ENCODE measurements at regions not wholly inside any gene's neighbourhood (a gene's known extent, or its start where the extent isn't known, plus 50 kb on each side); places are given as distances from the start of the nearest gene placed in this dataset.

DNA sequence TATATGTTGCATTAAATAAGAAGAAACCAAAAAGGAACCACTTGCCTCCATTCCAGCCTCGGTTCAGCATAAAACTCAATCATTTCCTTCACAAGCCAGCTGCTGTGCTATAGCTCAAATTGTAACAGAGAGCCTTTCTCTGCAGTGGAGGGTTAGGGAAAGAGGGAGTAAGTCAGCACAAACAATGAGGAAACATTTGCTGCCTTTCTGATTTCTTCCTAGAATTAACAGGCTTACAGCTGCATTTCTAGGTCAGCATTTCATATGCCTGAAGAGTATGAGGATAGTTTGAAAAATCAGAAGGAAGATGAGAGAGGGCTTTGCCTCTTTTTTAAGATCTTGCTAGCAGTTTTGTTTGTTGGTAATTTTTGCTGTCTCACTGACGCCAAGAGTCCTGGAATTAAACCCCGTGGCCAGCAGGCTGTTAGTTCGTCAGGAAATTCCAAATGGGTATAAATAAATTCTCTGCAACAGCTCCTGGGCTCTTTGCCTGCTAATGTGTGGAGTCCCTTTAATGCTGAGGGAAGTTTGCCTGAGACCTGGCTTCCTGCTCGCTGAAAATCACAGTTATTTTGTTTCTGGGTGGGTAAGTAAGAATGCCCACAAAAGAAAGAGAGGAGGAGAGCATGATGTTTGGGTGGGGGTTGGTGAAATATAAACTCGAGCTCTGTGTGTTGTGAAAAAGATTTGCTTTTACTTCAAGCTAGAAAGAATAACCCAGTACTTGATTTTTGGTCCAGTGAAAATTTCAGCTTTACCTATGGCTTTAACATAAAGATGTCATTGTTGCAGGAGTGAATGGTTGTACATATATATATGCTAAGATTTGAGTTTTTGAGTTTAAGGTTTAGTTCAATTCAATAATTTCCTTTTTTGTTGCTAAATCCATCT lies 148.1 kb upstream of the DMRT1 start:
- H3K27ac ChIP-seq (ENCODE audit: low read depth, low read length): peak overlapping the region; percentile 93
- H3K9ac ChIP-seq (ENCODE audit: low read length): peak overlapping the region; percentile 4
- H3K4me3 ChIP-seq (ENCODE audit: low read length): peak overlapping the region; percentile 36
- H3K4me1 ChIP-seq (ENCODE audit: control insufficient read depth, insufficient read depth, low read length): peaks cover 52% of the 10 kb centered on the region
- H3K27me3 ChIP-seq (ENCODE audit: control insufficient read depth, insufficient read depth, low read length): no peaks in the 10 kb centered on the region
- no peaks in the 10 kb centered on the region for H3K36me3 ChIP-seq (ENCODE audit: control insufficient read depth, insufficient read depth, low read length)

DNA sequence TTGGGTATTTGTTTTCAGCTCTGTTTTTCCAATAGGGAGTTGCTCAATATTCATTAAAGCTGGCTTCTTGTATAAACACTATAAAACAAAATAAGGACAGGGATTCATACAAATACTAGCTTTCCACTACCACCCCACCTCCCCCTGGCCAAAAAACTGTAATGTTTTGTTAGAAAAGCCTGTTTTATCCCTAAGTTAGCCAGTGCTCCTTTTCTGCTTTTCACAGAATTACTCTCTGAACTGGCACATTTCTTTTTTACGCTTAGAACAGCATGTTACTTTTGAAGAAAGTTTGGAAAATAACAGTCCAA lies 147.4 kb upstream of the DMRT1 start:
- peak overlapping the region; percentile 27 for H3K4me3 ChIP-seq (ENCODE audit: low read length)
- H3K4me1 ChIP-seq (ENCODE audit: control insufficient read depth, insufficient read depth, low read length): peaks cover 57% of the 10 kb centered on the region
- H3K27ac ChIP-seq (ENCODE audit: low read depth, low read length): peak overlapping the region; percentile 93
- H3K27me3 ChIP-seq (ENCODE audit: control insufficient read depth, insufficient read depth, low read length): no peaks in the 10 kb centered on the region
- H3K9ac ChIP-seq (ENCODE audit: low read length): no peak overlapping the region
- H3K36me3 ChIP-seq (ENCODE audit: control insufficient read depth, insufficient read depth, low read length): no peaks in the 10 kb centered on the region

DNA sequence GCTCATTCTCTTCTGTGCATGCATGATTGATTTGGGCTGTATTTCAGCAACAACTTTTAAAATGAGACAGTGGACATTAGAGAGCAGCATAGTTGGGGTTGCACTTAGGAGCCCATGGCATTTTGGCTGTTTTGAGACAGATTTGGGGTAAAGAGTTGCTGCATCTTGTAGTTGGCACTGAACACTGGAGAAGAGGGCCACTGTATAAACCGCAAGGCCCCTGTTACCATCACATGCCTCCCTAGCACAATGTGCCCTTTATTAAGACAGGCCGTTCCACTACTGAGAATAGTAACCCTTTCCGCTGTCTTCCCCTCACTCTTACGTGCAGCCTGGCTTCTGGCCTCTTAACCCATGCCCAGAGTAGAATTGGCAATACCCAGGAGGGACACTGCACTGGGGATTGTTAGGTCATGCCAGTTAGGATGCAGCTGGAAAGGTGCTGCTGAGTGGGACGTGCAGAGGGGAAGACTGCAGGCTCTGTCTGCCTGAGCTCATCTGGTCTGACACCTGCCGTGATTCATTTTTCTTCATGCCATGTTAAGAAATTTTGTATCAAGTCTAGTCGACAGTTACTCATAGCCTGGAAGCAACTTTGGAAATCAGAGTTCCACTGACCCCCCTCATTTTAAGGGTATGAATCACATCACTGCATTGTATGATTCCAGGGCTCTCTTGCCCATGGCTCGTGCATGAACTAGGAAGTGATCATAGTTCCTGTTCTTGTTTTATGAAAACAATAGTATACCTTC lies 146.9 kb upstream of the DMRT1 start:
- Histone ChIP-seq H3K27me3 (ENCODE audit: control insufficient read depth, insufficient read depth, low read length) (no peaks in the 10 kb centered on the region), H3K4me3 (ENCODE audit: low read length) (peak overlapping the region; percentile 27), H3K4me1 (ENCODE audit: control insufficient read depth, insufficient read depth, low read length) (peaks cover 60% of the 10 kb centered on the region), H3K27ac (ENCODE audit: low read depth, low read length) (peak overlapping the region; percentile 93), H3K36me3 (ENCODE audit: control insufficient read depth, insufficient read depth, low read length) (no peaks in the 10 kb centered on the region), H3K9ac (ENCODE audit: low read length) (no peak overlapping the region)

DNA sequence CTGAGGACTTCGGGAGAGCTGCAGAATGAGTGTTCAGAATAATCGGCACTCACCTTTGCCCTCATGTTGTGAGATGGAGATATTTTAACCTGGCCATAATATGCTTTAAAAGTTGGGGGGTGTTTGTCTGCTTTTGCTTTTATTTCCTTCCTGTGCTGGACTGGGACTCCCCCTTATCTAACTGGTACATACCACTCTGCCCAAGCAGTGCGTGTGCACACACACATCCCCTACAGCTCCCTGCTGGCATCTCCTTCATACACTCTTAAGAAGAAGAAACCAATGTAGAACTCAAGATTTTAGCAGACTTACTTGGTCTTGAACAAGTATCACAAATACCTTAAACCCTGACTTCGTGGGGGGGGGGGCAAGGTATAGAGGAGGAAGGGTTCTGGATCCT lies 146.2 kb upstream of the DMRT1 start:
- H3K27me3 ChIP-seq (ENCODE audit: control insufficient read depth, insufficient read depth, low read length): no peaks in the 10 kb centered on the region
- H3K27ac ChIP-seq (ENCODE audit: low read depth, low read length): peak overlapping the region; percentile 93
- H3K4me1 ChIP-seq (ENCODE audit: control insufficient read depth, insufficient read depth, low read length): peaks cover 60% of the 10 kb centered on the region
- no peak overlapping the region for H3K9ac ChIP-seq (ENCODE audit: low read length)
- H3K36me3 ChIP-seq (ENCODE audit: control insufficient read depth, insufficient read depth, low read length): no peaks in the 10 kb centered on the region
- H3K4me3 ChIP-seq (ENCODE audit: low read length): peak overlapping the region; percentile 27

DNA sequence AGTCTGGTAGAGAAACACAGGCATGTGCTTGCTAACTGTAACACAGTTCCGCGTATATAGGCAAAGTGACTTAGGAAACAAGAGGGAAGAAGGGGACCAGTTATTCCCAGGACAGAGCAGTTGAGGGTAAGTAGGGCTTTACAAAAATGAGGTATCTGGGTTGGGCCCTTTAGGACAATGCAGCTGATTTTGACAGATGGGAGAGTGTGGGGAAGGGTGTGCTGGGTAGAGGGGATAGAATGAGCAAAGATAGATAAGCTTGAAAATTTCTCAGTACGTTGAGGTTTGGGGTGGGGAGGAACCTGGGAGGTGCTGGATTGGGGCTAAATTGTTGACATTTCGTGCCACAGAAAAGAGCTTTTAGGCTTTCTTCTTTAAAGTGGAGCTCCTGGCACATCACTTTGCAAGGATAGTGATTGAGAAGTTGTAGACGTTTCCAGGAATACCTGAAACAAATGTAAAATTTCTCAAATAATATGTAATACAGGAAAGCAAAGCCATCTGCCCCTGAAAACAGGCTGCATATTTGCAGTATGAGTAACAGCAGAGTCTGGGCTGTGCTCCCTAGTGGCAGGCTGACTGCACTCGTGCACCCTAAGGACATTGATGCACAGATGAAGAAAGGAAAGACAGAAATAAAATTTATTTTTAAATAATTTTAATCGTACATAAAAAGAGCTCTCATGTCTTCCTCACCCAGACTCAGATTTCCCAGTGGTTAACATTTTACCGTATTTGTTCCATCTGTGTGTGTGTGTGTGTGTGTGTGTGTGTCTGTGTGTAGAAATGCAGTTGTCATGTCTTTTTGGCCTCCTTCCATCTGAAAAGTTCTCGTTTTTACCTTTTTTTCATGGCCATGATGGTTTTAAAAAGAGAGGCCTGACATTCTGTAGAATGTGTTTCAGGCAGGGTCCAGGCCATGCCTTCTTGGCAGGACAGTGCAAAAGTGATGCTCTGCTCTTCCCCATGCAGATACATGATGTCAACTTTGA lies 144.9 kb upstream of the DMRT1 start:
- no peak overlapping the region for H3K4me3 ChIP-seq (ENCODE audit: low read length)
- H3K9ac ChIP-seq (ENCODE audit: low read length): no peak overlapping the region
- H3K4me1 ChIP-seq (ENCODE audit: control insufficient read depth, insufficient read depth, low read length): peaks cover 59% of the 10 kb centered on the region
- no peaks in the 10 kb centered on the region for H3K27me3 ChIP-seq (ENCODE audit: control insufficient read depth, insufficient read depth, low read length)
- H3K36me3 ChIP-seq (ENCODE audit: control insufficient read depth, insufficient read depth, low read length): no peaks in the 10 kb centered on the region
- peak overlapping the region; percentile 93 for H3K27ac ChIP-seq (ENCODE audit: low read depth, low read length)

DNA sequence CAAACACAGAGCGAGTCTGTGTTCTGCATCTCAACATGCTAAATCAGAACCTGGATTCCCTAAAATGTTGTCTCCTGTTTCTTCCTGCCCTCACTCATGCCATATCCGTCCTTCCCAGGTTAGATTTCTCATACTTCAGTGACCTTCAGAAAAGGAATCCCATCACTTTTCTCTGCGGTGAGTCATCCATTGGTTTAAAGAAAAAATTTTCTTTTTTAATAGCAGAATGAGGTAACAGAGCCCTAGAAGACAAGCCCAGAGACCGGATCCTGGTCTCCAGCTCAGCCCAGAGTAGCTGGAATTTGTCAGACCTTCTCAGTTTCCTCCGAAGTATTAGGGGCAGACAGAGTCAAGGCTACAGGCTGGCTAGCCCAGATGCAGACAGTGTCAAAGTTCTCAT lies 143.2 kb upstream of the DMRT1 start:
- Histone ChIP-seq H3K4me1 (ENCODE audit: control insufficient read depth, insufficient read depth, low read length) (peaks cover 44% of the 10 kb centered on the region), H3K9ac (ENCODE audit: low read length) (no peak overlapping the region), H3K4me3 (ENCODE audit: low read length) (no peak overlapping the region), H3K27ac (ENCODE audit: low read depth, low read length) (peak overlapping the region; percentile 66), H3K36me3 (ENCODE audit: control insufficient read depth, insufficient read depth, low read length) (no peaks in the 10 kb centered on the region), H3K27me3 (ENCODE audit: control insufficient read depth, insufficient read depth, low read length) (no peaks in the 10 kb centered on the region)

DNA sequence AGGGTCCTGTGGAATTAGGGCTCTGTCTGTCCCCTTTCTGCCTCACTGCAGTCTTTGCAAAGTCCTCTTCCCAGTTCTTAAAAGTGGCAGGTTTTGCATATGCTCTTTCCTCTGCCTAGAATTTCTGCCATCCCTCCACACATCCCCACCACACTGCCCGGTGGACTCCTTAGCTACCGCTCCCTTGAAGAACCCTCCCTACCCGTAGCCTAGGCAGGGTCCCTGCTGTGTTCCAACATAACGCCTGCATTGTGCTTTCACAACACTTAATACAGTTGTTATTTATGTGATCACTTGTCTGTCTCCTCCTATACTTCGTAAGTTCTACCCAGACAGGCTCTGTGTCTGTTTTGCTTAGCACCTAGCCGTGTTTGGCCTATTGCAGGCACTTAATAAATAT lies 142.5 kb upstream of the DMRT1 start:
- Histone ChIP-seq H3K36me3 (ENCODE audit: control insufficient read depth, insufficient read depth, low read length) (no peaks in the 10 kb centered on the region), H3K4me3 (ENCODE audit: low read length) (no peak overlapping the region), H3K27me3 (ENCODE audit: control insufficient read depth, insufficient read depth, low read length) (no peaks in the 10 kb centered on the region), H3K9ac (ENCODE audit: low read length) (no peak overlapping the region), H3K27ac (ENCODE audit: low read depth, low read length) (peak overlapping the region; percentile 66), H3K4me1 (ENCODE audit: control insufficient read depth, insufficient read depth, low read length) (peaks cover 41% of the 10 kb centered on the region)

DNA sequence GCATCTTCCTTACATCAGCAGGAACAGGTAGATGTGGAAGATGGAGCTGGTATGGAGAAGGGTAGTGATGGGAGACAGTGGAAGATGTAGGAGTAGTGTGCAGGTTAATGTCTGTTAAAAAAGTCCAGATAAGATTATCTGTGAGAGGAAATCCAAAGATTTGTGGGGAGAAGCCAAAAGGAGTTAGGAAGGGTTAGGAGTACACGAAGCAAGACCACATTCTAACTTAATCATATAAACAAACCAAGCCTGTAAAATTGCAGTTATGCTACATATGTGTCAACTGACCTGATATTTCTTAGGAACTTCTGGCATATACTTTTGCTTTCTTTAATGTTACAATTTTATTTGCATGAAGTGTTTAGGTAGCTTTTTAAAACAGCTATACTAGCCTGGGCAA lies 142.1 kb upstream of the DMRT1 start:
- Histone ChIP-seq H3K4me3 (ENCODE audit: low read length) (no peak overlapping the region), H3K36me3 (ENCODE audit: control insufficient read depth, insufficient read depth, low read length) (no peaks in the 10 kb centered on the region), H3K9ac (ENCODE audit: low read length) (no peak overlapping the region), H3K27me3 (ENCODE audit: control insufficient read depth, insufficient read depth, low read length) (no peaks in the 10 kb centered on the region), H3K4me1 (ENCODE audit: control insufficient read depth, insufficient read depth, low read length) (peaks cover 40% of the 10 kb centered on the region), H3K27ac (ENCODE audit: low read depth, low read length) (peak overlapping the region; percentile 66)

DNA sequence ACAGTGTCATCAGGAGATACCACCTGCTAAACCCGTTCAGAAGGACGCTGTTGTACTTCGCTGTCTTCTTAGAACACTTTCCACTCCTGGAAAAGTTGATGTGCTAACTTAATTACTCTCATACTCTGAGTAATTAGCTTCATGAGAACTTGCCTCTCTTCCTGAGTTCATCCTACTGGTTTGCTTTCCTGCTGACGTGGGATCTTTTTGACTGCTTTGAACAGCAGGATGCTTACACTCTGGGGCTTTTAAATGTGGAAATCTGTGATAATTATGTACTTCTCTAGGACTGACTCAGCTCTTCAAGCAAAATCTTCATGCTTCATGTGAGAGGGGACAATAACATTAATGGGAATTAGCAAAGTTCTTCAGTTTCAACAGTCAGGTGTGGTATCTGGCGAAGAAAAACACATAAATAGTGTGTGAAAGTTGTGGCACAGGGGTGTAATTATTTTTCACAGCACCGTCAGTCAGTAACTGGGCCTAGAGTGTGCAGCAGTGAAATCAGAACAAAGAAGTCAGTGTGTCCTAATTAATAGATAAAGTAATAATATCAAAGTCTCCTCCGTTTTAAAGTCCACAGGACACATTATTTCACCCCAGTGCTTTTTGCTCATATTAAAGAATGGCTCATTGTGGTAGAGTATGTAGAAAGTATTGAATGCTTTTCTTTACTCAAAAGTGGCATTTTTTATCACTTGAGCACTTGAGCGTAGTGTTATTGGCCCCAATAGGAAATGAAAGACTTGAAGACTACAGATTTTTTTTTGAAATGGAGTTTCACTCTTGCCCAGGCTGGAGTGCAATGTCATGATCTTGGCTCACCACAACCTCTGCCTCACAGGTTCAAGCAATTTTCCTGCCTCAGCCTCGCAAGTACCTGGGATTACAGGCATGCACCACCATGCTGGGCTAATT lies 140.9 kb upstream of the DMRT1 start:
- H3K4me1 ChIP-seq (ENCODE audit: control insufficient read depth, insufficient read depth, low read length): peaks cover 28% of the 10 kb centered on the region
- H3K9ac ChIP-seq (ENCODE audit: low read length): no peak overlapping the region
- no peaks in the 10 kb centered on the region for H3K27me3 ChIP-seq (ENCODE audit: control insufficient read depth, insufficient read depth, low read length)
- H3K4me3 ChIP-seq (ENCODE audit: low read length): no peak overlapping the region
- H3K27ac ChIP-seq (ENCODE audit: low read depth, low read length): peak overlapping the region; percentile 66
- H3K36me3 ChIP-seq (ENCODE audit: control insufficient read depth, insufficient read depth, low read length): no peaks in the 10 kb centered on the region

DNA sequence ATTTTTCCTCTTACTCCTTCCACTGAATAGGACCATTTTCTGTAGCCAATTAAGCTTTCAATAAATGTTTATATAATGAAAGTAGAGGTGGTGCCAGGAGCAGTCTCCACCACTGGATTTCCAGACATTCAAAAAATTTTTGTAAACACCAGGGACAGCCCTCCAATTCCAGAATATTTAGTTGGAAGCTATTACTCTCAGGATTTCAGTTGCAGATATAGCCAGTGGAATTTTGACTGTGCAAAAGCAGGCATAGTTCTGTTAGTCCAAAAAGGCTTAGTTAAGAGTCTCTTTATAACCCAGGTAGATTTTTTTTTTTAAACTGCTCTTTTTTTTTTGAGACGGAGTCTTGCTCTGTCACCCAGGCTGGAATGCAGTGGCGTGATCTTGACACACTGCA lies 138.1 kb upstream of the DMRT1 start:
- Histone ChIP-seq H3K27ac (ENCODE audit: low read depth, low read length) (peak overlapping the region; percentile 66), H3K27me3 (ENCODE audit: control insufficient read depth, insufficient read depth, low read length) (no peaks in the 10 kb centered on the region), H3K4me3 (ENCODE audit: low read length) (no peak overlapping the region), H3K4me1 (ENCODE audit: control insufficient read depth, insufficient read depth, low read length) (peaks cover 19% of the 10 kb centered on the region), H3K36me3 (ENCODE audit: control insufficient read depth, insufficient read depth, low read length) (no peaks in the 10 kb centered on the region), H3K9ac (ENCODE audit: low read length) (no peak overlapping the region)

DNA sequence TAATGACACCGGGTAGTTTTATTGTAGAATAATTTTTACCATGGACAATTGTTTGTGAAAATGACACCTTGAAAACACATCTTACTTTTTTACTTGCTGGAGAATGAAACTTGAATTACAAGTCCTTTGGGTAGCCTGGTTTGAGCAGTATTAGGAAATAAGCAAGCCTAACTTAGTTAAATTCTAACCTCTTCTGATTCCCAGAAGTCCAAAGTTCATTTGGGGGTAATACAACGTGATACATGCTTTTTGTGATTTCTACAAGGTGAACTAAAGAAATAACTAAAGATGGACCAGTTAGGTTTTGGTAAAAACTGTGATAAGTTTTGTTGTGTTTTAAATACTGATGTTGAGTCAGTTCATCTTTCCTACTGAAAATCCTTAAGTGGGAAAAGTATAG lies 135.4 kb upstream of the DMRT1 start:
- Histone ChIP-seq H3K27ac (ENCODE audit: low read depth, low read length) (peak overlapping the region; percentile 68), H3K4me3 (ENCODE audit: low read length) (peak overlapping the region; percentile 41), H3K4me1 (ENCODE audit: control insufficient read depth, insufficient read depth, low read length) (peaks cover 21% of the 10 kb centered on the region), H3K9ac (ENCODE audit: low read length) (no peak overlapping the region), H3K36me3 (ENCODE audit: control insufficient read depth, insufficient read depth, low read length) (peaks cover 3% of the 10 kb centered on the region), H3K27me3 (ENCODE audit: control insufficient read depth, insufficient read depth, low read length) (no peaks in the 10 kb centered on the region)
